GM12872 (cell line): ENCODE measurements at regions not wholly inside any gene's neighbourhood (a gene's known extent, or its start where the extent isn't known, plus 50 kb on each side); places are given as distances from the start of the nearest gene placed in this dataset.

Experiments
- CTCF ChIP-seq: IDR thresholded peaks from 3 replicates; pipeline ENCODE4 v1.5.1; 2011; ENCODE audit warnings: low read depth, mild to moderate bottlenecking, low read length, moderate library complexity; ENCODE audit not compliant: insufficient read depth

DNA sequence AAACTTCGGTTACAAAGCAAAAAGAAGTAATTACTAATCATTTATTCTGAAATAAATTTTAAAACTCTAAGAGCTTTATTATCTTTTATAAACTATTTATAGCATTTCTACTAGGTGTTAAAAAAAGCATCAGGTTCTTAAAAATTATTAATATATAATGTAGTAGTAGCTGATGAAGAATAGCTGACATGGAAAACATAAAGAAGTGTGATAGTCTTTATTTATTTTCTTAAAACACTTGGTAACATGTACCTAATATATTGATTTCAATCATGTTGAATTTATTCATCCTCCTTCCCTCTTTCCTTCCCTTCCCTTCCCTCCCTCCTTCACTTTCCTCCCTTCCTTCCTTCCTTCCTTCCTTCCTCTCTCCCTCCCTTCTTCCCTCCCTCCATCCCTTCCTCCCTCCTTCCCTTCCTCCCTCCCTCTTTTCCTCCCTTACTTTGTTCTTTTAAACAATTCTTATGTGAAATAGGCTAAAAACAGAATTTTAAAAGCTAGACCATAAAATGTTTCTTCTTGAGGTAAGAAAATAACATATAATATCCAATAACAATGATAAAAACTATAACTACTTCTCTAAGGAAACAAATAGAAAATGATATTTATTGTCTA, 913.9 kb upstream of the MAP3K7 start:
- no peak for TF ChIP-seq CTCF

GRCh38 chr6:91498576-91498975, 911.7 kb upstream of the MAP3K7 start:
- no peak for TF ChIP-seq CTCF

DNA sequence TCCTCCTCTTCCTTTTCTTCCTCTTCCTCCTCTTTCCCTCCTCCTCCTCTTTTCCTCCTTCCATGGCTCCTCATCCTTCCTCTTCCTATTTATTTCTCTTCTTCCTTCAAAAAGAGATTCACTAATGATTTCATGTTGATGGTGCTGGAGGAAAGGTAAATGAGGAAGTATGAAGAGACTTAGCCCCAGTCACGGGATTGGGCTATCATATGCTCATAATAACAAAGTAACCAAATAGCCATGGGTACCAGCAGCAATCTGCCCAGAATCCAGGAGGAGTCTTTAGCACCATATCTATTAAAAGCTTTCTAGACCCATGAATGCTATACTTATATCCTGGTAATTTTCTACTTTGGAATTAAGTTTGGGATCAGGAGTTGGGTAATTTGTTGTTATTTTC, 910.9 kb upstream of the MAP3K7 start:
- TF ChIP-seq CTCF: no peak

- TF ChIP-seq CTCF: no peak
Observed at GRCh38 chr6:91490671-91491301, 903.9 kb upstream of the MAP3K7 start.

- TF ChIP-seq CTCF: no peak
Observed at GRCh38 chr6:91487696-91488392, 901.0 kb upstream of the MAP3K7 start.

- TF ChIP-seq CTCF: no peak
Observed at GRCh38 chr6:91486200-91486599, 899.3 kb upstream of the MAP3K7 start.

DNA sequence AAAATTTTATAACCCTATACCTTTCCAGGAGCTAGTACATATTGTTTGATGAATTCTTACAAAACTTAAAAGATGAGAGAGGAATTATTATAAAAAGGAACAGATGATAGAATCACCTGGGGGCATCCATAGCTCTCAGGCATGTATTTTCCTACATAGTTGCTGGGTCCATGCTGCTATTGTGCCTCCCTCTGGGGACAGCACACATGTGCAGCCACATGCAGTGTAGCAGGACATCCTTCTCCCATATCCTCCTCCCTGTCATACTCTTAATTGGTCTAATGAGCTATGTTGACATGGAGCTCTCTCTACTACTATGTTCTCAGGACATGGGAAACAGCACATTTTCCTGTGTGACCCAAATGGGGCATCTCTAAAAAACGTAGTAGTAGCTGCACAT, 898.2 kb upstream of the MAP3K7 start:
- no peak for TF ChIP-seq CTCF
